CD14-positive monocyte (primary cell): ENCODE measurements at regions not wholly inside any gene's neighbourhood (a gene's known extent, or its start where the extent isn't known, plus 50 kb on each side); places are given as distances from the start of the nearest gene placed in this dataset.

Experiments used
- DNase-seq, 3 donors: peaks; one replicate each; pipeline ENCODE4 v3.0.0-alpha.2; 2011 to 2022
- H2AFZ ChIP-seq: 2 replicates; pipeline ENCODE4 v1.6.0; 2012; ENCODE audit warnings: mild to moderate bottlenecking, low read depth, low read length, inconsistent platforms; ENCODE audit not compliant: insufficient read depth, poor library complexity, severe bottlenecking
- H3K27ac ChIP-seq, 2 donors: 1 replicate in 1 of 2; 2 replicates in 1 of 2; pipeline ENCODE4 v1.5.1; 2012 to 2013; ENCODE audit warnings: low read length in 2 of 2, control low read depth in 1 of 2, inconsistent platforms in 1 of 2, low read depth in 1 of 2, mild to moderate bottlenecking in 1 of 2
- H3K27me3 ChIP-seq, 2 donors: one replicate each; pipeline versions ENCODE4 v1.6.0 to v1.6.1; 2011 to 2013; ENCODE audit warnings: low read length in 2 of 2; ENCODE audit not compliant: control insufficient read depth in 2 of 2, insufficient read depth in 2 of 2
- H3K36me3 ChIP-seq, 2 donors: replicated peaks in 1 of 2; 1 replicate in 1 of 2; 2 replicates in 1 of 2; pipeline versions ENCODE4 v1.5.1 to v1.6.1; 2012 to 2013; ENCODE audit warnings: low read length in 2 of 2, control low read depth in 1 of 2, inconsistent platforms in 1 of 2, mild to moderate bottlenecking in 1 of 2; ENCODE audit not compliant: insufficient read depth in 2 of 2, control insufficient read depth in 1 of 2
- H3K4me1 ChIP-seq, 2 donors: 1 replicate in 1 of 2; 2 replicates in 1 of 2; pipeline versions ENCODE4 v1.5.1 to v1.6.1; 2012 to 2013; ENCODE audit warnings: low read length in 2 of 2, control low read depth in 1 of 2, inconsistent platforms in 1 of 2, mild to moderate bottlenecking in 1 of 2, moderate library complexity in 1 of 2; ENCODE audit not compliant: insufficient read depth in 2 of 2, control insufficient read depth in 1 of 2
- H3K4me2 ChIP-seq: replicated peaks from 2 replicates; pipeline ENCODE3; 2012; ENCODE audit warnings: low read length, moderate library complexity, mild to moderate bottlenecking; ENCODE audit not compliant: poor library complexity, severe bottlenecking; ENCODE audit errors: extremely low read depth
- H3K4me3 ChIP-seq, 3 experiments: fragments of 200-600 bp in 1 of 3; sonication (generic) in 1 of 3; replicated peaks in 1 of 3; 1 replicate in 2 of 3; 2 replicates in 1 of 3; pipeline ENCODE4 v1.5.1; 2011 to 2013; ENCODE audit warnings: low read length in 3 of 3, mild to moderate bottlenecking in 3 of 3, control low read depth in 2 of 3, low read depth in 2 of 3, inconsistent platforms in 1 of 3, moderate library complexity in 1 of 3
- H3K79me2 ChIP-seq: 2 replicates; pipeline ENCODE4 v1.6.0; 2012; ENCODE audit warnings: mild to moderate bottlenecking, control low read depth, inconsistent platforms, low read length, moderate library complexity; ENCODE audit not compliant: insufficient read depth
- H3K9ac ChIP-seq: 2 replicates; pipeline ENCODE4 v1.6.0; 2017; ENCODE audit warnings: low read length, mild to moderate bottlenecking; ENCODE audit not compliant: insufficient read depth, poor library complexity, severe bottlenecking
- H3K9me3 ChIP-seq, 2 donors: replicated peaks in 1 of 2; 1 replicate in 1 of 2; 2 replicates in 1 of 2; pipeline versions ENCODE4 v1.5.1 to v1.6.1; 2012 to 2013; ENCODE audit warnings: low read length in 2 of 2, control low read depth in 1 of 2; ENCODE audit not compliant: control insufficient read depth in 1 of 2, insufficient read depth in 1 of 2
- H4K20me1 ChIP-seq: 2 replicates; pipeline ENCODE4 v1.6.0; 2012; ENCODE audit warnings: mild to moderate bottlenecking, low read length, control low read depth, moderate library complexity; ENCODE audit not compliant: insufficient read depth
- H3K27ac Mint-ChIP-seq, 7 donors: one replicate each; pipeline ENCODE4 v1.8.0; 2020; ENCODE audit warnings: mild to moderate bottlenecking in 7 of 7, mixed read lengths in 7 of 7, moderate library complexity in 6 of 7, inconsistent platforms in 2 of 7
- H3K27me3 Mint-ChIP-seq, 3 donors: one replicate each; pipeline ENCODE4 v1.8.0; 2021 to 2022; ENCODE audit warnings: low read depth in 3 of 3, mild to moderate bottlenecking in 3 of 3, mixed read lengths in 3 of 3, moderate library complexity in 3 of 3, inconsistent platforms in 1 of 3
- H3K36me3 Mint-ChIP-seq, 2 donors: one replicate each; pipeline ENCODE4 v1.8.0; 2020; ENCODE audit warnings: mixed read lengths in 2 of 2, inconsistent platforms in 1 of 2, mild to moderate bottlenecking in 1 of 2
- H3K4me1 Mint-ChIP-seq: one replicate; pipeline ENCODE4 v1.8.0; 2020; ENCODE audit warnings: mild to moderate bottlenecking, mixed read lengths
- H3K4me3 Mint-ChIP-seq, 2 donors: one replicate each; pipeline ENCODE4 v1.8.0; 2020; ENCODE audit warnings: mild to moderate bottlenecking in 2 of 2, mixed read lengths in 2 of 2, moderate library complexity in 1 of 2
- H3K9me3 Mint-ChIP-seq, 7 donors: one replicate each; pipeline ENCODE4 v1.8.0; 2020 to 2022; ENCODE audit warnings: mixed read lengths in 7 of 7, mild to moderate bottlenecking in 6 of 7, moderate library complexity in 6 of 7, inconsistent platforms in 2 of 7
- CTCF ChIP-seq: fragments of 200-600 bp; IDR thresholded peaks from one replicate; pipeline ENCODE4 v1.8.0; 2022; ENCODE audit warnings: antibody characterized with exemption, mild to moderate bottlenecking
- WGBS: methylation state at CpG from one replicate; pipeline ENCODE4 v1.1.5; 2013; ENCODE audit warnings: missing lambda C conversion rate; ENCODE audit not compliant: insufficient coverage; 5-methylcytosine and 5-hydroxymethylcytosine counted together
- intact Hi-C, 2 donors: fragments of 100-400 bp; cut with micrococcal nuclease; formaldehyde crosslinking; loops; one replicate each; pipeline versions ENCODE4 v1.15.0 to v1.15.1; 2023

GRCh38 chr9:106481013-106481609 is 381.9 kb upstream of the ZNF462 start:
- no peak for DNase-seq
- Histone ChIP-seq H4K20me1 (no peaks in the 10 kb centered on the region), H3K79me2 (no peaks in the 10 kb centered on the region), H3K4me2 (no peak overlapping the region), H3K9me3 (no peaks in the 10 kb centered on the region), H3K27me3 (no peaks in the 10 kb centered on the region), H3K4me1 (peaks cover 0 to 5% of the 10 kb centered on the region in 2 donors), H3K9ac (no peak overlapping the region), H3K36me3 (no peaks in the 10 kb centered on the region), H2AFZ (no peak overlapping the region), H3K4me3 (no peak overlapping the region), H3K27ac (no peak overlapping the region)
- Mint-ChIP-seq H3K9me3 (peaks cover 0 to 8% (median 5%) of the 10 kb centered on the region in 7 donors), H3K36me3 (no peaks in the 10 kb centered on the region), H3K4me1 (peaks cover 7% of the 10 kb centered on the region), H3K27ac (peak overlapping the region in 1 of 7 donors; percentile 15), H3K4me3 (no peak overlapping the region), H3K27me3 (peaks cover 0 to 2% (median 0%) of the 10 kb centered on the region in 3 donors)
- intact Hi-C loops, result no loop called here
- TF ChIP-seq CTCF, result no peak
- 85% methylated on average over 3 of the region's 5 CpGs for WGBS

GRCh38 chr9:106482733-106483132 is 380.2 kb upstream of the ZNF462 start:
- DNase-seq, result peak in 2 of 3 donors; percentile 9 to 26
- Histone ChIP-seq H3K36me3 (no peaks in the 10 kb centered on the region), H2AFZ (no peak overlapping the region), H3K4me3 (no peak overlapping the region), H3K27me3 (no peaks in the 10 kb centered on the region), H3K79me2 (no peaks in the 10 kb centered on the region), H4K20me1 (no peaks in the 10 kb centered on the region), H3K27ac (no peak overlapping the region), H3K9ac (no peak overlapping the region), H3K4me2 (no peak overlapping the region), H3K9me3 (peaks cover 0 to 4% of the 10 kb centered on the region in 2 donors), H3K4me1 (peaks cover 0 to 5% of the 10 kb centered on the region in 2 donors)
- intact Hi-C loops, result no loop called here
- no peak for TF ChIP-seq CTCF
- no peaks in the 10 kb centered on the region for H3K36me3 Mint-ChIP-seq
- peaks cover 0 to 11% (median 5%) of the 10 kb centered on the region in 7 donors for H3K9me3 Mint-ChIP-seq
- no peak overlapping the region for H3K27ac Mint-ChIP-seq
- H3K4me3 Mint-ChIP-seq, result no peak overlapping the region
- peaks cover 7% of the 10 kb centered on the region for H3K4me1 Mint-ChIP-seq
- peaks cover 0 to 2% (median 0%) of the 10 kb centered on the region in 3 donors for H3K27me3 Mint-ChIP-seq
